Panc1 (cell line): ENCODE measurements at regions not wholly inside any gene's neighbourhood (a gene's known extent, or its start where the extent isn't known, plus 50 kb on each side); places are given as distances from the start of the nearest gene placed in this dataset.

ENCODE experiments used
- POLR2AphosphoS5 ChIP-seq: IDR thresholded peaks from 2 replicates; pipeline ENCODE4 v1.6.1; 2012; ENCODE audit warnings: mild to moderate bottlenecking, low read depth, low read length, moderate library complexity
- SIN3A ChIP-seq: IDR thresholded peaks from 2 replicates; pipeline ENCODE4 v1.6.1; 2012; ENCODE audit warnings: low read depth, mild to moderate bottlenecking, low read length, moderate library complexity, borderline replicate concordance; ENCODE audit not compliant: insufficient read depth
- TCF7L2 ChIP-seq: IDR thresholded peaks from 2 replicates; pipeline ENCODE4 v1.6.1; 2011; ENCODE audit warnings: mild to moderate bottlenecking, low read depth, low read length, inconsistent platforms
- TF ChIP-seq, protein P1 (sequence below): fragments of 450-650 bp; IDR thresholded peaks from 2 replicates; pipeline ENCODE4 v1.5.1; 2017; ENCODE audit warnings: mild to moderate bottlenecking
- TF ChIP-seq, protein P2 (sequence below), 2 experiments: IDR thresholded peaks; 2 replicates each; pipeline ENCODE4 v1.6.1; 2011 to 2012; ENCODE audit warnings: low read depth in 2 of 2, control low read depth in 1 of 2, low read length in 1 of 2, mild to moderate bottlenecking in 1 of 2, moderate library complexity in 1 of 2; ENCODE audit not compliant: insufficient read depth in 1 of 2

DNA sequence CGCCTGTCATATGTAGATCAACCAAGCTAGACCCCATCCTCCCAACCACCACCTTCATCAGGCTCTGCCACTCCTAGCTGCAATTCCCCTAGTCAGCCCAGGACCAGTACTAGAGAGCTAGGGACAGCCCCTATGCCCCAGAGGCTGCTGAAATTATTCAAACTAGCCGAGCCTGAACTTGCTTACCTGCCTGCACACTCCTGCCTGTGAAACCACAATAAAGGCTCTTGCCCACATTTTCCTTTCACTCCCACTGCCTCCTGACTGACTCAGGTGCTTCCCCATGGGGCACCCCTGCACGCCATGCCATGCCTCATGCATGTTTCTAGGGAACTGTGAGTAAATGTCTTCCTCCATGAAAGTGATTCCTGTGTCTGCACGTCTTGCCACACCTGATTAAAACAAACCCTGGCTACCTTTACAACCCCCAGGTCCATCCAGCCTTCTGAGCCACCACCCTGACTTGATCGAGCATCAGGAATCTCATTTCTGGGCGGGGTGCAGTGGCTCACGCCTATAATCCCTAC lies 66.5 kb upstream of the IER3 start:
- TF ChIP-seq, protein P1, sequence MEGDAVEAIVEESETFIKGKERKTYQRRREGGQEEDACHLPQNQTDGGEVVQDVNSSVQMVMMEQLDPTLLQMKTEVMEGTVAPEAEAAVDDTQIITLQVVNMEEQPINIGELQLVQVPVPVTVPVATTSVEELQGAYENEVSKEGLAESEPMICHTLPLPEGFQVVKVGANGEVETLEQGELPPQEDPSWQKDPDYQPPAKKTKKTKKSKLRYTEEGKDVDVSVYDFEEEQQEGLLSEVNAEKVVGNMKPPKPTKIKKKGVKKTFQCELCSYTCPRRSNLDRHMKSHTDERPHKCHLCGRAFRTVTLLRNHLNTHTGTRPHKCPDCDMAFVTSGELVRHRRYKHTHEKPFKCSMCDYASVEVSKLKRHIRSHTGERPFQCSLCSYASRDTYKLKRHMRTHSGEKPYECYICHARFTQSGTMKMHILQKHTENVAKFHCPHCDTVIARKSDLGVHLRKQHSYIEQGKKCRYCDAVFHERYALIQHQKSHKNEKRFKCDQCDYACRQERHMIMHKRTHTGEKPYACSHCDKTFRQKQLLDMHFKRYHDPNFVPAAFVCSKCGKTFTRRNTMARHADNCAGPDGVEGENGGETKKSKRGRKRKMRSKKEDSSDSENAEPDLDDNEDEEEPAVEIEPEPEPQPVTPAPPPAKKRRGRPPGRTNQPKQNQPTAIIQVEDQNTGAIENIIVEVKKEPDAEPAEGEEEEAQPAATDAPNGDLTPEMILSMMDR, result no peak
- TF ChIP-seq SIN3A (no peak), POLR2AphosphoS5 (no peak), TCF7L2 (no peak)
- TF ChIP-seq, protein P2, sequence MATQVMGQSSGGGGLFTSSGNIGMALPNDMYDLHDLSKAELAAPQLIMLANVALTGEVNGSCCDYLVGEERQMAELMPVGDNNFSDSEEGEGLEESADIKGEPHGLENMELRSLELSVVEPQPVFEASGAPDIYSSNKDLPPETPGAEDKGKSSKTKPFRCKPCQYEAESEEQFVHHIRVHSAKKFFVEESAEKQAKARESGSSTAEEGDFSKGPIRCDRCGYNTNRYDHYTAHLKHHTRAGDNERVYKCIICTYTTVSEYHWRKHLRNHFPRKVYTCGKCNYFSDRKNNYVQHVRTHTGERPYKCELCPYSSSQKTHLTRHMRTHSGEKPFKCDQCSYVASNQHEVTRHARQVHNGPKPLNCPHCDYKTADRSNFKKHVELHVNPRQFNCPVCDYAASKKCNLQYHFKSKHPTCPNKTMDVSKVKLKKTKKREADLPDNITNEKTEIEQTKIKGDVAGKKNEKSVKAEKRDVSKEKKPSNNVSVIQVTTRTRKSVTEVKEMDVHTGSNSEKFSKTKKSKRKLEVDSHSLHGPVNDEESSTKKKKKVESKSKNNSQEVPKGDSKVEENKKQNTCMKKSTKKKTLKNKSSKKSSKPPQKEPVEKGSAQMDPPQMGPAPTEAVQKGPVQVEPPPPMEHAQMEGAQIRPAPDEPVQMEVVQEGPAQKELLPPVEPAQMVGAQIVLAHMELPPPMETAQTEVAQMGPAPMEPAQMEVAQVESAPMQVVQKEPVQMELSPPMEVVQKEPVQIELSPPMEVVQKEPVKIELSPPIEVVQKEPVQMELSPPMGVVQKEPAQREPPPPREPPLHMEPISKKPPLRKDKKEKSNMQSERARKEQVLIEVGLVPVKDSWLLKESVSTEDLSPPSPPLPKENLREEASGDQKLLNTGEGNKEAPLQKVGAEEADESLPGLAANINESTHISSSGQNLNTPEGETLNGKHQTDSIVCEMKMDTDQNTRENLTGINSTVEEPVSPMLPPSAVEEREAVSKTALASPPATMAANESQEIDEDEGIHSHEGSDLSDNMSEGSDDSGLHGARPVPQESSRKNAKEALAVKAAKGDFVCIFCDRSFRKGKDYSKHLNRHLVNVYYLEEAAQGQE (IDR thresholded peaks at IDR 0.05; ENCODE audit: insufficient read depth in 1 of 2, low read depth in 2 of 2, low read length in 1 of 2), result no peak
